ENCODE measurements at regions not wholly inside any gene's neighbourhood (a gene's known extent, or its start where the extent isn't known, plus 50 kb on each side); places are given as distances from the start of the nearest gene placed in this dataset.

DNA sequence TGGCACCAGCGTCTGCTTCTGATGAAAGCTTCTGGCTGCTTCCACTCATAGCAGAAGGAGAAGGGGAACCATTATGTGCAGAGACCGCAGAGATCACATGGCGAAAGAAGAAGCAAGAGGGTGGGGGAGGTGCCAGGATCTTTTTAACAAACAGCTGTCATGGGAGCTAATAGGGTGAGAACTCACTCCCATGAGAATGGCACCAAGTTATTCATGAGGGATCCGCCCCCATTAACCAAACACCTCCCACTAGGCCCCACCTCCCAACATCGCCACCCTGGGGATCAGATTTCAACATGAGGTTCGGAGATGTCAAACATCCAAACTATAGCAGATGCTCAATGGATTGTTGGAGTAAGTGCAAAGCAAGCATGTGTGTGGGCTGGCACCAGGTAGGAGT is 125.8 kb upstream of the SLIT3 start (continued):
- TF ChIP-seq, protein P1, sequence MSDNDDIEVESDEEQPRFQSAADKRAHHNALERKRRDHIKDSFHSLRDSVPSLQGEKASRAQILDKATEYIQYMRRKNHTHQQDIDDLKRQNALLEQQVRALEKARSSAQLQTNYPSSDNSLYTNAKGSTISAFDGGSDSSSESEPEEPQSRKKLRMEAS (IDR thresholded peaks at IDR 0.05), result no peak
- TF ChIP-seq BORCS8-MEF2B (CRISPR knock-in tag; IDR thresholded peaks at IDR 0.05), result no peak
- no peak for TF ChIP-seq CEBPB (IDR thresholded peaks at IDR 0.05; ENCODE audit: borderline replicate concordance, low read depth, low read length)

DNA sequence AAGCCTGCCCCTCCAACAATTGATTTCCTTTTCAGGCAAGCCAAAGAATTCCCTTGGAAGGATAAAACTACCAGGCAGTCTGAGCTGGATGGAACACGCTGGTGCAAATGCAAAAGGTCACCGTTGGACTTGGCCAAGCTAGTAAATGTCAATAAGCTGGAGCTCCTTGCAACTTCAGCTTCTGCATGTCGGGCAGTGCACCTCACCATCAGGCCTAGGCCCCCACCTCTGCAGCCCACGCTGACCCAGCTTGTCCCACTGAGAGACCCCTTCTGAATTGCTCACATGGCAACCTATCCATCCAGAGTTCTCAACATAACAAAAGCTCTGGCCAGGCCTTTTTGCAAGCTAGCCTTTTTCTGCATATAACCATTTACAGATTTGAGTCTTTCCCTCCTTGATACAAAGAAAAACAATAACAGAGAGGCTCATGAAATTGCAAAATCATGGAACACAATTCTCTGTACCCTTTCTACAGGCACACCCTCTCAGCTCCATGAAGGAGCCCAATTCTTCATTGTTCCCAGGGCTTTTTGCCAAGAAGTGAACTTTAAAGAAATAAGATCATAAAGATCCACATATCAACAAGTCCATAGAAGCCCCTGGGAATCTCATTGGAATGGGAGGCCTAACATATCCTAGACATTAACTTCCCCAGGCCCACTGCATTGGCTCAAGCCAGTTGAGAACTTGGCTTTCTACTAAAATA is 123.9 kb upstream of the SLIT3 start:
- FAIRE-seq (no peak), DNase-seq (ENCODE audit: low spot score) (no peak), ATAC-seq (no peak)
- H3K27ac ChIP-seq (ENCODE audit: extremely low read length, insufficient read depth, low read length), result no peak overlapping the region
- no peaks in the 10 kb centered on the region for H3K79me2 ChIP-seq (ENCODE audit: insufficient read depth, low read length)
- ChIA-PET CTCF (ENCODE audit: low intra/inter-chr PET ratio, low total read pairs) (no interaction called here), POLR2A (no interaction called here)
- no peaks in the 10 kb centered on the region for H3K36me3 ChIP-seq (replicated peaks in 1 of 2; ENCODE audit: control insufficient read depth in 1 of 2, insufficient read depth in 2 of 2, low read length in 2 of 2)
- H3K4me2 ChIP-seq (ENCODE audit: low read depth, low read length), result no peak overlapping the region
- no peak overlapping the region for H3K9ac ChIP-seq (ENCODE audit: insufficient read depth, low read depth, low read length)
- no peaks in the 10 kb centered on the region for H3K9me3 ChIP-seq (ENCODE audit: low read length)
- no peak overlapping the region for H2AFZ ChIP-seq (ENCODE audit: low read length)
- no peaks in the 10 kb centered on the region for H3K4me1 ChIP-seq (ENCODE audit: insufficient read depth, low read length)
- H3K4me3 ChIP-seq (replicated peaks in 1 of 3; ENCODE audit: insufficient read depth in 1 of 3, low read depth in 2 of 3, low read length in 3 of 3), result no peak overlapping the region
- no peaks in the 10 kb centered on the region for H4K20me1 ChIP-seq (ENCODE audit: insufficient read depth, low read length)
- H3K27me3 ChIP-seq (ENCODE audit: control insufficient read depth in 1 of 2, insufficient read depth in 2 of 2, low read length in 2 of 2), result no peaks in the 10 kb centered on the region
- BruUV-seq (replicated peaks), result no TSS peak
- WGBS (ENCODE audit: low lambda C conversion rate), result 0% methylated on average over 3 of the region's 4 CpGs
- in situ Hi-C loops (cut with HindIII; ENCODE audit: extremely low pct_ligation_motif_present, low pct_unique_long_range_greater_than_20kb), result no loop called here
- TF ChIP-seq RBAK (CRISPR knock-in tag; IDR thresholded peaks at IDR 0.05) (no peak), DPF2 (CRISPR knock-in tag; IDR thresholded peaks at IDR 0.05; ENCODE audit: borderline replicate concordance, low read depth) (no peak), SPEN (CRISPR knock-in tag; IDR thresholded peaks at IDR 0.05; ENCODE audit: low read depth) (no peak), SNAPC2 (CRISPR knock-in tag; IDR thresholded peaks at IDR 0.05) (no peak), ZNF496 (CRISPR knock-in tag; IDR thresholded peaks at IDR 0.05; ENCODE audit: insufficient replicate concordance) (no peak), XRCC5 (optimal IDR thresholded peaks at IDR 0.05; ENCODE audit: low read length) (no peak), ZNF207 (IDR thresholded peaks at IDR 0.05; ENCODE audit: borderline replicate concordance) (no peak), ZNF431 (CRISPR knock-in tag; IDR thresholded peaks at IDR 0.05; ENCODE audit: borderline replicate concordance, low read depth) (no peak)
- TF ChIP-seq, protein P2, sequence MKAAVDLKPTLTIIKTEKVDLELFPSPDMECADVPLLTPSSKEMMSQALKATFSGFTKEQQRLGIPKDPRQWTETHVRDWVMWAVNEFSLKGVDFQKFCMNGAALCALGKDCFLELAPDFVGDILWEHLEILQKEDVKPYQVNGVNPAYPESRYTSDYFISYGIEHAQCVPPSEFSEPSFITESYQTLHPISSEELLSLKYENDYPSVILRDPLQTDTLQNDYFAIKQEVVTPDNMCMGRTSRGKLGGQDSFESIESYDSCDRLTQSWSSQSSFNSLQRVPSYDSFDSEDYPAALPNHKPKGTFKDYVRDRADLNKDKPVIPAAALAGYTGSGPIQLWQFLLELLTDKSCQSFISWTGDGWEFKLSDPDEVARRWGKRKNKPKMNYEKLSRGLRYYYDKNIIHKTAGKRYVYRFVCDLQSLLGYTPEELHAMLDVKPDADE (CRISPR knock-in tag; IDR thresholded peaks at IDR 0.05), result no peak
- TF ChIP-seq, protein P3, sequence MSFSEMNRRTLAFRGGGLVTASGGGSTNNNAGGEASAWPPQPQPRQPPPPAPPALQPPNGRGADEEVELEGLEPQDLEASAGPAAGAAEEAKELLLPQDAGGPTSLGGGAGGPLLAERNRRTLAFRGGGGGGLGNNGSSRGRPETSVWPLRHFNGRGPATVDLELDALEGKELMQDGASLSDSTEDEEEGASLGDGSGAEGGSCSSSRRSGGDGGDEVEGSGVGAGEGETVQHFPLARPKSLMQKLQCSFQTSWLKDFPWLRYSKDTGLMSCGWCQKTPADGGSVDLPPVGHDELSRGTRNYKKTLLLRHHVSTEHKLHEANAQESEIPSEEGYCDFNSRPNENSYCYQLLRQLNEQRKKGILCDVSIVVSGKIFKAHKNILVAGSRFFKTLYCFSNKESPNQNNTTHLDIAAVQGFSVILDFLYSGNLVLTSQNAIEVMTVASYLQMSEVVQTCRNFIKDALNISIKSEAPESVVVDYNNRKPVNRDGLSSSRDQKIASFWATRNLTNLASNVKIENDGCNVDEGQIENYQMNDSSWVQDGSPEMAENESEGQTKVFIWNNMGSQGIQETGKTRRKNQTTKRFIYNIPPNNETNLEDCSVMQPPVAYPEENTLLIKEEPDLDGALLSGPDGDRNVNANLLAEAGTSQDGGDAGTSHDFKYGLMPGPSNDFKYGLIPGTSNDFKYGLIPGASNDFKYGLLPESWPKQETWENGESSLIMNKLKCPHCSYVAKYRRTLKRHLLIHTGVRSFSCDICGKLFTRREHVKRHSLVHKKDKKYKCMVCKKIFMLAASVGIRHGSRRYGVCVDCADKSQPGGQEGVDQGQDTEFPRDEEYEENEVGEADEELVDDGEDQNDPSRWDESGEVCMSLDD (CRISPR knock-in tag; IDR thresholded peaks at IDR 0.05; ENCODE audit: borderline replicate concordance), result no peak
- TF ChIP-seq, protein P4, sequence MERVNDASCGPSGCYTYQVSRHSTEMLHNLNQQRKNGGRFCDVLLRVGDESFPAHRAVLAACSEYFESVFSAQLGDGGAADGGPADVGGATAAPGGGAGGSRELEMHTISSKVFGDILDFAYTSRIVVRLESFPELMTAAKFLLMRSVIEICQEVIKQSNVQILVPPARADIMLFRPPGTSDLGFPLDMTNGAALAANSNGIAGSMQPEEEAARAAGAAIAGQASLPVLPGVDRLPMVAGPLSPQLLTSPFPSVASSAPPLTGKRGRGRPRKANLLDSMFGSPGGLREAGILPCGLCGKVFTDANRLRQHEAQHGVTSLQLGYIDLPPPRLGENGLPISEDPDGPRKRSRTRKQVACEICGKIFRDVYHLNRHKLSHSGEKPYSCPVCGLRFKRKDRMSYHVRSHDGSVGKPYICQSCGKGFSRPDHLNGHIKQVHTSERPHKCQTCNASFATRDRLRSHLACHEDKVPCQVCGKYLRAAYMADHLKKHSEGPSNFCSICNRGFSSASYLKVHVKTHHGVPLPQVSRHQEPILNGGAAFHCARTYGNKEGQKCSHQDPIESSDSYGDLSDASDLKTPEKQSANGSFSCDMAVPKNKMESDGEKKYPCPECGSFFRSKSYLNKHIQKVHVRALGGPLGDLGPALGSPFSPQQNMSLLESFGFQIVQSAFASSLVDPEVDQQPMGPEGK (CRISPR knock-in tag; IDR thresholded peaks at IDR 0.05), result no peak
- intact Hi-C loops (cut with micrococcal nuclease; ENCODE audit: unreplicated experiment), result no loop called here

Data from HepG2 (cell line).